ENCODE measurements at regions not wholly inside any gene's neighbourhood (a gene's known extent, or its start where the extent isn't known, plus 50 kb on each side); places are given as distances from the start of the nearest gene placed in this dataset.

DNA sequence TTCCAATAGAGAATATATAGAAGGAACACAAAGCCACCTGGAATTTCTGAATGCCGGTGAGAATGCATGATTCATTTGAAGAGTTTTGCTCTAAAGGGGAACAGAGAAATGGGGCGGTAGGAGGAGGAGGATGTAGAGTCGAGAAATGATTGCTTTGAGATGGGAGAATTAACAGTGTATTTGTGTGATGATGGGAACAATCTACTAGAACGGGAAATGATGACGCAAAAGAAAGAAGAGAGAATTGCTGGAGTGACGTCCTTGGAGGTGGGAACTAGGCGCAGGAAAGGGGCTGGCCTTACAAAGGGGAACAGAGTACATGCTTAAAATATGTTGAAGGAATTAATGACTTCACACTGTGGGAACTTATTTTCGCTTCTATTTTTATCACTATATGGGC is 188.1 kb downstream of the SDHAF3 start:
- TF ChIP-seq CTCF (IDR thresholded peaks at IDR 0.05) (no peak), POLR2A (IDR thresholded peaks at IDR 0.05) (no peak)
